Amniotic epithelial cell (primary cell): ENCODE measurements at regions not wholly inside any gene's neighbourhood (a gene's known extent, or its start where the extent isn't known, plus 50 kb on each side); places are given as distances from the start of the nearest gene placed in this dataset.

Experiments
- DNase-seq: peaks from one replicate; pipeline ENCODE4 v3.0.0-alpha.2; 2010; ENCODE audit warnings: low read depth

- no peak for DNase-seq
Measured at GRCh38 chr11:112465433-112466024, 204.9 kb upstream of the PLET1 start.

DNA sequence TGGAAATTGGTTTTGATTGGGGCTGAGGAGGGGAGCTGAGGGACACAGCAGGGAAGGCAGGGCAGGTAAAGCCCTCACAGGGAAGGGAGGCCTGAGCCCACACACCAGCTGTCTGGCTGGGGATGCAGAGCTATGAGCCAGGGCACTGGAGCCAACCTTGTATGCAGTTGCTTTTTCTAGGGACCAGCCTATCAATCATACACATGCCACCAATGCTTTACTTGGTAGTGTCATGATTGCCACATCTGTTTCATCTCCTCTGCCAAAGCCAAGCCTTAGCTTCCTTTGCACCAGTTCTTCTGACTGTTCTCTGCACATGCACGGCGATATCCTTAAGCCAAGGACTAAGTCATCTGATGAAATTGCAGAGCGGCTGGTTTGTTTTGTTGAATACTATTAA is 207.1 kb upstream of the PLET1 start:
- DNase-seq, result no peak

- DNase-seq, result no peak
Measured at GRCh38 chr11:112469376-112469775, 208.7 kb upstream of the PLET1 start.

- DNase-seq, result peak; percentile 20
Measured at GRCh38 chr11:112470355-112470754, 209.7 kb upstream of the PLET1 start.

DNA sequence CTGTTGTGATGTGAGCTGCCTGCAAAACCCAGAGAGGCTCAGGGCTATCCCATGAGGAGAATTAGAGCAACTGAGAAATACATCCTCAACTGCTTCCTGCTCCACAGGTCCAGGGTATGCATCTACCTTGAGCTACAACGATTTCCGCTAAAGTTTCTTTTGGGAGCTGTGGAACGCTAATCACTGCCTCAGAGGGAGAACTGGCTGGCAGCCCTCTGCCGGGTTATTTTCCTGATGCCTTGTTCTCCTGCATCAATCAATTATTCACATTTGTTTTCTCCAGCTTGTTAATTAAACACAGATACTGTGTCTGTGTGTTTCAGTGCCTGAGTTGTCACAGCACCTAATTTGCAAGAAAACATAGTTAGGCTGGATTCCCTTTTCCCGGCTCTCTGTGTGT is 211.1 kb upstream of the PLET1 start:
- no peak for DNase-seq

GRCh38 chr11:112477152-112477551 is 216.5 kb upstream of the PLET1 start:
- DNase-seq, result no peak

DNA sequence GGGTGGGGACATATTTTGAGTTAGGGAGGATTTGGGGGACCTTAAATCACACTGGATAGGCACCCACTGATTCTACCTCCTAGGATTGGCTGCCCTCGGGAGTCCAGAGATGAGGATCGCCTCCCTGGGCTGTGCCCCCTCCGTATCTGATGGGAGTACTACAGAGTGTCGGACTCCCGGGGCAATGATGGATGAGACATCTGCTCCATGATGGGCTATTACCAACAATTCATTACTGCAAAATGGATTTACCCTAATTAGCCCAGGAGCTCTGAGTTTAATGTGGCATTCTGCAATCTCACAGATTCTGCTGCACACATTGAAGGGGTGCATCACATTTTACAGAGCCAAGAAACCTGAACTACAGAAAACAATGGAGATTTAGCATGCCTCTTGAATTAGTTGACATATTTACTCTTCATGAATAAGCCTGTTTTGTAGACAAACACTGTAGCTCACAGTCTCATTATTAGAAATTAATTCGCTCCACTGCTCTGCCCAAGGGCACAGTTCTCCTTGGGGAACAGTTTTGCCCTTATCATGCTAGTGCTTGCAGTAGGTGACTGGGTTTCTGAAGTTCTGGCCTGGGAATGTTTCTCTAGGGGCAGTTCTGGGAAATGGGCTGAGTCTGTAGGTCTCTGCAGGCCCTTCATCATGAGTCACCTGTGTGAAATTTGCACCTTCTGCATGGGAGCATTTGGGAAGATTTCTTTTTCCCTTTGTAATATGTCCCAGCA is 217.1 kb upstream of the PLET1 start:
- no peak for DNase-seq

GRCh38 chr11:112478806-112479205 is 218.1 kb upstream of the PLET1 start:
- DNase-seq, result no peak

GRCh38 chr11:112481431-112481830 is 220.8 kb upstream of the PLET1 start:
- DNase-seq, result no peak

DNA sequence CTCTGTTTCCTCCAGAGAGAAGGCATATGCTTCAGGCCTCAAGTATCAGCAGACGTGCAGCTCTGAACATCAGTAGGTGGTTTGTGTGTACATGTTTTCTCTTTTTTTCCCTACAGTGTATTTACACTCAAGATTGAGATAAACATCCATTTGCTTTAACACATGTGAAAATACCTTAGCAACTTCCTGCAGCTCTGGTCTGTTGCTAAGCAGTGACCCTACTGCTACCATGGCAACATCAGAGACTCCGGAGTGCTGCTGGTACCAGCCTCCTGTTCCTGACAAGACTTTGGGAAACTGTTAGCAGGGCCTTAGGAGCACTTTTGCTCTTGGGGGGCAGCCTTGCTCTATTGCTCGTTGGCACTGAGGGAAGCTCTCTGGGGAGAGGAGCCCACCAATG is 221.2 kb upstream of the PLET1 start:
- peak; percentile 10 for DNase-seq

- no peak for DNase-seq
Measured at GRCh38 chr11:112485280-112485679, 224.6 kb upstream of the PLET1 start.

GRCh38 chr11:112497826-112498225 is 237.2 kb upstream of the PLET1 start:
- DNase-seq, result no peak

- DNase-seq, result no peak
Measured at GRCh38 chr11:112498701-112499100, 238.0 kb upstream of the PLET1 start.

DNA sequence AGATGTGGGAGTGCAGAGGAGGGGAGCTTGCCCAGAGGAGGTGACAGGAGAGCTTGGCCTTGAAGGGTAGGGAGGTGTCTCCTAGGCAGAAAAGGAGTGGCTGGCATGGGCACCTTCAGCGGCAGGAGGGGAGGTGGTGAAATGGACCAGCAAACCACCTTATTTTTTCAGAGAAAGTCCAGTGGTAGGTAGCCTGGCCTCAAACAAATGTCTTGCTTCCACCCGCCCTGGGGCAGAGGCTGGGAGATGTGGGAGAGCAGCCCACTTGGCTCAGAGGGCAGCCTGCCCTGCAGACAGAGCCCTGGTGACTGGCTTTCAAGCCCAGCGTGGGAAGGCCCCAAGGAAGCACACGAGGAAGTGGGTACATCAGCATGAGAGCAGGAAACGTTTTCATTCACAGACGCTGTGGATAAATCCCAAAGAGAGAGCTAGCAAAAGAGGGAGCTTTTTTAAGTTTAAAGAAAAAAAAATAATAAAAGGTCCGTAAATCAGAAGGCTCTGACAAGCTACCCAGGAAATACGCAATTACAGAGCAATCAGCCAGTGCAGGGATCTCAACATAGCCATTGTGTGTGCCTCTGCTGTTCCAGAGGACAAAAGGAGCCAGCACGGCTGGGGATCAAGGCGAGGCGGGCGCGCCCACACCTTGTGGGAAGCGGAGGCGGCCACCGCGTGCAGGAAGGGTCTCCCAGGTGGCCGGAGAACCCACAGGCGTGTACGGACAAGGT is 238.7 kb upstream of the PLET1 start:
- no peak for DNase-seq

DNA sequence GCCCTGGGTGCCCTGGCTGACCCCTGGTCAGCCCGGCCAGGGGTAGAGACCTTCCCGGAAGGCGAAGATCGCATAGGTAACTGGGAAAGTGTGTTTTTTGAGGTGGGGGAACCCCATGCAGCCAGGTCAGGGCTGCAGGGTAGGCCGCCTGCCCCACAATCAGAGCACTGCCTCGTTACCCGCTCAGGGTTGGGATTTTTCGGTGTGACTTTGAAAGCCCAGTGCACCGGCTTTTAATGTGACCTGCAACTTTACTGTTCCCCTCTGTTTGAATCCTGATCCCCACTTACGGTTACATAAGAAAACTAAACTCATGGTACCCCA is 239.2 kb upstream of the PLET1 start:
- no peak for DNase-seq

DNA sequence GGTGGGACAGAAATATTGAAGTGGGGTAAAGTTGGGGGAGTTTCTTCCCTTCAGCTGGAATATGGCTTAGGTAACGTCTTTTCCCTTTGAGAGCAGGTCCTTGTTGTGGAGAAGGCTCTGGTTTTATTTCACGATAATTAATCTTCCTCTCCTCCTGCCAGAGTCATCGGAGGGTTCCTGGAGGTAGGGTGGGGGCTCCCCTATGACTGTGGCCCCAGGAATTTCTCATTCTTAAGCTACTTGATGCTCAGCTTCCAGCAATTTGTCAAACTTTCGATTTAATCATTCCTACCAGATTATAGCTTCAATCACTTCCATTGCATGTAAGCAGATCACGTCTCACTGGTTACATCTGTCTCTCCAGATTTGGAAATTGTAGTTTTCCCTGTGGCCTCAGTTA is 242.8 kb upstream of the PLET1 start:
- no peak for DNase-seq

- DNase-seq, result peak; percentile 33
Measured at GRCh38 chr11:112504056-112504455, 243.4 kb upstream of the PLET1 start.

- no peak for DNase-seq
Measured at GRCh38 chr11:112506852-112507251, 246.2 kb upstream of the PLET1 start.

GRCh38 chr11:112507281-112507680 is 246.6 kb upstream of the PLET1 start:
- peak; percentile 3 for DNase-seq

DNA sequence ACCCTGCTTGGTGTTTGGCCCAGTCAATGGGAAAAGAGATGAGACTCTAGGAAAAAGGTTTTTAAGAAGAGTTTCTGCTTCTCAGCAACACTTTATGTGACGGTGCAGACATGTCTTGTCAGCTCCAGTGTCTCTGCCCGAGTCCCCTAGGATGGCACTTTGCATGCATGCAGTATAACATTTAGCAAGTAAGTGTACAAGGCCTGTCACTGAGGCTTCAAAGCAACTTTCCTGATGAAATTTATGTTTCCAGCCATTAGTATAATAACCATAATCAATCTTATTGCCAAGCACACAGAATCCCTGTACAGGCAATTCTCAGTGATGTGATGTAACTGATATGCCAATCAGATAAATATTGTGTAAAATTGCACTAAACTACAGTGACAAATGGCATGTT is 248.1 kb upstream of the PLET1 start:
- DNase-seq, result no peak

GRCh38 chr11:112509300-112509699 is 248.6 kb upstream of the PLET1 start:
- no peak for DNase-seq

- DNase-seq, result peak; percentile 13
Measured at GRCh38 chr11:112511271-112511670, 250.6 kb upstream of the PLET1 start.

DNA sequence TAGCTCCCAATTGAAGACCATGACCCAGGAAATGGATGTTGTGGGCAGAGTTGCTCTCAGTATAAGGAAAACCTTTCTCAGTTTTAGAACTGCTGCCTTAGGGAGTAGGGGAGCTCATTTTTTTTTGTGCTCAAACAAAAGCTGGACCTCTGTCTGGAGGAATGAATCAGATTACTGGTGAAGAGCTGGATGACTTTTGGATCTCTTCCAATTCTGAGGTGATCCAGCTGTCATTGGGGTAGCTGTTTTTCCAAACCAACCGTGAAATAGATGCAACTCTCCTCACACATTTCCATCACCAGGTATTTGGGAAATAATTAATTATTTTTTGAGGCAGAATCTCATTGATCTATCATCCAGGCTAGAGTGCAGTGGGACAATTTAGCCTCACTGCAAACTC is 251.3 kb upstream of the PLET1 start:
- DNase-seq, result no peak

GRCh38 chr11:112513417-112513816 is 252.8 kb upstream of the PLET1 start:
- no peak for DNase-seq
